Mucosa of stomach (tissue), 1 donor: ENCODE measurements at regions not wholly inside any gene's neighbourhood (a gene's known extent, or its start where the extent isn't known, plus 50 kb on each side); places are given as distances from the start of the nearest gene placed in this dataset.
"Not testable (repeated sequence)": the region's sequence is repeated elsewhere in the genome, so short reads cannot be mapped to it uniquely, and the experiment has no call there.

Experiments used
- H3K27me3 ChIP-seq: one replicate; pipeline ENCODE4 v1.7.0; 2013; ENCODE audit warnings: mild to moderate bottlenecking, low read length; ENCODE audit not compliant: control insufficient read depth, insufficient read depth
- H3K36me3 ChIP-seq: one replicate; pipeline ENCODE4 v1.7.0; 2013; ENCODE audit warnings: low read length; ENCODE audit not compliant: control insufficient read depth, insufficient read depth
- H3K4me1 ChIP-seq: one replicate; pipeline ENCODE4 v1.7.0; 2013; ENCODE audit warnings: mild to moderate bottlenecking, low read length; ENCODE audit not compliant: control insufficient read depth, insufficient read depth
- H3K4me3 ChIP-seq: one replicate; pipeline ENCODE4 v1.7.0; 2013; ENCODE audit warnings: low read length
- H3K9ac ChIP-seq: one replicate; pipeline ENCODE4 v1.7.0; 2013; ENCODE audit warnings: mild to moderate bottlenecking, low read length, moderate library complexity
- H3K9me3 ChIP-seq: one replicate; pipeline ENCODE4 v1.7.0; 2013; ENCODE audit warnings: mild to moderate bottlenecking, low read length, moderate library complexity; ENCODE audit not compliant: control insufficient read depth
- donor health status: Pancreatic carcinoma.

GRCh38 chr1:200258447-200259375 is 151.1 kb downstream of the ZNF281 start:
- H3K4me3 ChIP-seq, result no peak overlapping the region
- no peaks in the 10 kb centered on the region for H3K36me3 ChIP-seq
- H3K4me1 ChIP-seq, result no peaks in the 10 kb centered on the region
- no peak overlapping the region for H3K9ac ChIP-seq
- no peaks in the 10 kb centered on the region for H3K27me3 ChIP-seq
- no peaks in the 10 kb centered on the region for H3K9me3 ChIP-seq

GRCh38 chr1:200257235-200257634 is 152.6 kb downstream of the ZNF281 start:
- Histone ChIP-seq H3K4me1 (no peaks in the 10 kb centered on the region), H3K9me3 (no peaks in the 10 kb centered on the region), H3K4me3 (no peak overlapping the region), H3K36me3 (no peaks in the 10 kb centered on the region), H3K27me3 (no peaks in the 10 kb centered on the region), H3K9ac (no peak overlapping the region)

- not testable (repeated sequence) for H3K9me3 ChIP-seq, H3K4me3 ChIP-seq, H3K36me3 ChIP-seq, H3K27me3 ChIP-seq, H3K9ac ChIP-seq, H3K4me1 ChIP-seq
These were observed 155.2 kb downstream of the ZNF281 start for GRCh38 chr1:200254602-200255001.

GRCh38 chr1:200253774-200254495 is 155.9 kb downstream of the ZNF281 start:
- Histone ChIP-seq H3K36me3 (no peaks in the 10 kb centered on the region), H3K4me1 (no peaks in the 10 kb centered on the region), H3K4me3 (no peak overlapping the region), H3K27me3 (no peaks in the 10 kb centered on the region), H3K9ac (no peak overlapping the region), H3K9me3 (no peaks in the 10 kb centered on the region)

GRCh38 chr1:200252531-200252930 is 157.3 kb downstream of the ZNF281 start:
- no peak overlapping the region for H3K4me3 ChIP-seq
- no peaks in the 10 kb centered on the region for H3K36me3 ChIP-seq
- H3K4me1 ChIP-seq, result no peaks in the 10 kb centered on the region
- no peaks in the 10 kb centered on the region for H3K9me3 ChIP-seq
- H3K27me3 ChIP-seq, result no peaks in the 10 kb centered on the region
- H3K9ac ChIP-seq, result no peak overlapping the region

- Histone ChIP-seq H3K36me3 (no peaks in the 10 kb centered on the region), H3K9ac (no peak overlapping the region), H3K4me1 (no peaks in the 10 kb centered on the region), H3K4me3 (no peak overlapping the region), H3K9me3 (no peaks in the 10 kb centered on the region), H3K27me3 (no peaks in the 10 kb centered on the region)
These were observed 159.4 kb downstream of the ZNF281 start for GRCh38 chr1:200250469-200250868.

GRCh38 chr1:200248541-200248940 is 161.3 kb downstream of the ZNF281 start:
- no peaks in the 10 kb centered on the region for H3K36me3 ChIP-seq
- H3K4me3 ChIP-seq, result no peak overlapping the region
- H3K9ac ChIP-seq, result no peak overlapping the region

GRCh38 chr1:200247518-200247917 is 162.3 kb downstream of the ZNF281 start:
- no peak overlapping the region for H3K9ac ChIP-seq

More at GRCh38 chr1:200248541-200248940, 161.3 kb downstream of the ZNF281 start:
- Histone ChIP-seq H3K9me3 (no peaks in the 10 kb centered on the region), H3K4me1 (no peaks in the 10 kb centered on the region), H3K27me3 (no peaks in the 10 kb centered on the region)

GRCh38 chr1:200245473-200245872 is 164.4 kb downstream of the ZNF281 start:
- Histone ChIP-seq H3K36me3 (no peaks in the 10 kb centered on the region), H3K9ac (no peak overlapping the region), H3K27me3 (no peaks in the 10 kb centered on the region), H3K4me1 (no peaks in the 10 kb centered on the region), H3K9me3 (no peaks in the 10 kb centered on the region), H3K4me3 (no peak overlapping the region)

More at GRCh38 chr1:200247518-200247917, 162.3 kb downstream of the ZNF281 start:
- Histone ChIP-seq H3K27me3 (no peaks in the 10 kb centered on the region), H3K4me1 (no peaks in the 10 kb centered on the region), H3K4me3 (no peak overlapping the region), H3K9me3 (no peaks in the 10 kb centered on the region), H3K36me3 (no peaks in the 10 kb centered on the region)

- Histone ChIP-seq H3K4me1 (no peaks in the 10 kb centered on the region), H3K9me3 (no peaks in the 10 kb centered on the region), H3K36me3 (no peaks in the 10 kb centered on the region), H3K4me3 (no peak overlapping the region), H3K9ac (no peak overlapping the region), H3K27me3 (no peaks in the 10 kb centered on the region)
These were observed 166.8 kb downstream of the ZNF281 start for GRCh38 chr1:200243042-200243437.

- H3K27me3 ChIP-seq, result no peaks in the 10 kb centered on the region
- H3K9me3 ChIP-seq, result no peaks in the 10 kb centered on the region
- no peak overlapping the region for H3K9ac ChIP-seq
- no peak overlapping the region for H3K4me3 ChIP-seq
- no peaks in the 10 kb centered on the region for H3K4me1 ChIP-seq
- no peaks in the 10 kb centered on the region for H3K36me3 ChIP-seq
These were observed 167.5 kb downstream of the ZNF281 start for GRCh38 chr1:200242110-200243041.
